Hepatocyte (in vitro differentiated cells): ENCODE measurements at regions not wholly inside any gene's neighbourhood (a gene's known extent, or its start where the extent isn't known, plus 50 kb on each side); places are given as distances from the start of the nearest gene placed in this dataset.

ENCODE experiments used
- CTCF ChIP-seq: fragments of 200-600 bp; sonication (generic); IDR thresholded peaks from 2 replicates; pipeline ENCODE4 v1.5.1; 2016; ENCODE audit warnings: antibody characterized with exemption, mild to moderate bottlenecking; ENCODE audit not compliant: poor library complexity
- EZH2 ChIP-seq: fragments of 200-600 bp; sonication (generic); IDR thresholded peaks from 2 replicates; pipeline ENCODE4 v1.6.1; 2016; ENCODE audit warnings: antibody characterized with exemption, mild to moderate bottlenecking, borderline replicate concordance
- EZH2phosphoT487 ChIP-seq: fragments of 200-600 bp; sonication (generic); IDR thresholded peaks from one replicate; pipeline ENCODE4 v1.6.1; 2018; ENCODE audit warnings: antibody characterized with exemption, mild to moderate bottlenecking, low read depth, moderate library complexity; ENCODE audit not compliant: unreplicated experiment, severe bottlenecking

DNA sequence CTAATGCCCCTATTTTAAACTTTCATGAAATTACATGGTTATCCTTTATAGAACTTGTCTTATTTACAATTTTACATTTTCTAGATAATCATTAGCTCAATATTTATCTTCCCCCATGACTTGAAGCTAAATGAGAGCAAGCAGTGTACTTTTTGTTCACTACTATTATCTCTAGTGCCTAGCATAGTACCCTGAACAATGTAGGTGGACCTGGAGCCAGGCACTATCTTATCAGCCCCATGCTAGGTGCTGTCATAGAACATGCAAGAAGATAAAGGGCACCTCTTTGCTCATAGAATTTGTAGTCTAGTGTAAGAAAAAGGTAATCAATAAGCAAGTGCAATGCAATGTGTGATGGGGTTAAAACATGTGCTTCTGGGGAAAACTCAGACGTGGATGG lies 399.9 kb downstream of the ELAVL2 start:
- TF ChIP-seq CTCF (no peak), EZH2 (no peak), EZH2phosphoT487 (no peak)
